ENCODE measurements at regions not wholly inside any gene's neighbourhood (a gene's known extent, or its start where the extent isn't known, plus 50 kb on each side); places are given as distances from the start of the nearest gene placed in this dataset.

DNA sequence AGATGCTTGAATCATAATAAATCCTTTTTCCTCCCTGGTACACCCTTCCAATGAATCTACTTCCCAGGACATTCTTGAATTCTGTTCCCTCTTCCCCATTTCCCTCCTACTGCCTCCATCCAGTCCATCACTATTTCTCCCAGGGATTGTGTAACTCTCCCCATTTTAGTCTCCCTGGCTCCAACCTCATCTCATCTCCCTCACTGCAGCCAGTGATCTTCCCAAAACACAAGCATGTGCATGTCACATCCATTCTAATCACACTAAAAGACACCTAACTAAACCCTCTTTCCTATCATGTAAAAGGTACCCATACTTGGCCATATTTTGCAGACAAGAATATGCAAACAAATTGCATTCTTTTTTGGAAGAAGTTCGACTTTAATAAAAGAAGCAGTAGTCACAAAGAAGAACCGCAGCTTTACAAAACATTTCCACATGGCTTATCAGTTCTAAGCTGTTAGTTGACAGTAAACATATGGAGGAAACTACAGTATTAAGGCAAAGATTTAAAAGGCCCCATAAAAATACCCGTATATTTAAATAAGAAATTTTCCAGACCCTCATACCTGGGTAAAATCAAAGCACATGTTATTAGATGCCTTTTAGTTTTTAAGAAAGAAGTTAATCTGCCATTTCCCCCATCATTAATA, 111.0 kb downstream of the KCTD12 start:
- H3K9me3 ChIP-seq: no peaks in the 10 kb centered on the region
- no peaks in the 10 kb centered on the region for H3K36me3 ChIP-seq
- WGBS, 2 donors (ENCODE audit: low coverage in 1 of 2): 33 to 75% methylated on average over 1 to 3 of the region's 3 CpGs
- TF ChIP-seq EP300 (IDR thresholded peaks at IDR 0.05) (no peak), POLR2AphosphoS5 (IDR thresholded peaks at IDR 0.05) (no peak), POLR2A (IDR thresholded peaks at IDR 0.05) (no peak)
- TF ChIP-seq, protein P1, sequence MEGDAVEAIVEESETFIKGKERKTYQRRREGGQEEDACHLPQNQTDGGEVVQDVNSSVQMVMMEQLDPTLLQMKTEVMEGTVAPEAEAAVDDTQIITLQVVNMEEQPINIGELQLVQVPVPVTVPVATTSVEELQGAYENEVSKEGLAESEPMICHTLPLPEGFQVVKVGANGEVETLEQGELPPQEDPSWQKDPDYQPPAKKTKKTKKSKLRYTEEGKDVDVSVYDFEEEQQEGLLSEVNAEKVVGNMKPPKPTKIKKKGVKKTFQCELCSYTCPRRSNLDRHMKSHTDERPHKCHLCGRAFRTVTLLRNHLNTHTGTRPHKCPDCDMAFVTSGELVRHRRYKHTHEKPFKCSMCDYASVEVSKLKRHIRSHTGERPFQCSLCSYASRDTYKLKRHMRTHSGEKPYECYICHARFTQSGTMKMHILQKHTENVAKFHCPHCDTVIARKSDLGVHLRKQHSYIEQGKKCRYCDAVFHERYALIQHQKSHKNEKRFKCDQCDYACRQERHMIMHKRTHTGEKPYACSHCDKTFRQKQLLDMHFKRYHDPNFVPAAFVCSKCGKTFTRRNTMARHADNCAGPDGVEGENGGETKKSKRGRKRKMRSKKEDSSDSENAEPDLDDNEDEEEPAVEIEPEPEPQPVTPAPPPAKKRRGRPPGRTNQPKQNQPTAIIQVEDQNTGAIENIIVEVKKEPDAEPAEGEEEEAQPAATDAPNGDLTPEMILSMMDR (IDR thresholded peaks at IDR 0.05): no peak
- peak; percentile 48 for ATAC-seq
- no peak overlapping the region for H3K27ac ChIP-seq
- H3K4me1 ChIP-seq: no peaks in the 10 kb centered on the region
- H3K27me3 ChIP-seq: no peaks in the 10 kb centered on the region
- H3K4me3 ChIP-seq: no peak overlapping the region

- Histone ChIP-seq H3K9me3 (no peaks in the 10 kb centered on the region), H3K36me3 (no peaks in the 10 kb centered on the region), H3K4me1 (no peaks in the 10 kb centered on the region), H3K4me3 (no peak overlapping the region), H3K27me3 (no peaks in the 10 kb centered on the region), H3K27ac (no peak overlapping the region)
- ATAC-seq: no peak
- WGBS, 2 donors (ENCODE audit: low coverage in 1 of 2): 69 to 84% methylated on average over 5 of the region's 5 CpGs
- TF ChIP-seq POLR2AphosphoS5 (IDR thresholded peaks at IDR 0.05) (no peak), EP300 (IDR thresholded peaks at IDR 0.05) (no peak)
- TF ChIP-seq, protein P1 (IDR thresholded peaks at IDR 0.05): no peak
Observed at GRCh38 chr13:76773448-76774094, 112.6 kb downstream of the KCTD12 start.

DNA sequence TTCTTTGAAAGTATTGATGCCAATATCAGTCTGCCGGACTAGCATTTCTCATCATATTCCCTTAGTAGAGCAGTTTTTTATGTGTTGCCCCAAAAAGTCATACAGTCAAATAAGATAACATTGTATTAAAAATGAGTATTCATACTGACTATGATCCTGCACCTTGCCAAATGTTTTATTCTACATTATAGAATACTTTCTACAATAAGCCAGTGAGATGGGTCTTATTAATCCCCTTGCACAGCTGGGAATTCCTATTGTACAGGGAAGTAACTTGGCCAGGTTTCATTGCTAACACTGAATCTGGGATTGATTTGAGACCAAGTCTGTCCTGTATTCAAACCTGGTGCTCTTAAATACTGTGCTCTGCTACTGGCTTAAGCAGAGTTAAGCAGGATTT, 114.0 kb downstream of the KCTD12 start:
- ATAC-seq: no peak
- H3K36me3 ChIP-seq: no peaks in the 10 kb centered on the region
- no peak for TF ChIP-seq EP300 (IDR thresholded peaks at IDR 0.05)
- no peak for TF ChIP-seq POLR2AphosphoS5 (IDR thresholded peaks at IDR 0.05)
- TF ChIP-seq, protein P1 (IDR thresholded peaks at IDR 0.05): no peak
- TF ChIP-seq POLR2A (IDR thresholded peaks at IDR 0.05): no peak
- WGBS, 2 donors (ENCODE audit: low coverage in 1 of 2): 100% methylated on average over 1 of the region's 1 CpG
- no peak overlapping the region for H3K27ac ChIP-seq
- H3K9me3 ChIP-seq: no peaks in the 10 kb centered on the region
- H3K27me3 ChIP-seq: no peaks in the 10 kb centered on the region
- no peaks in the 10 kb centered on the region for H3K4me1 ChIP-seq
- no peak overlapping the region for H3K4me3 ChIP-seq

- no peak overlapping the region for H3K4me3 ChIP-seq
- no peak for ATAC-seq
- no peak for TF ChIP-seq EP300 (IDR thresholded peaks at IDR 0.05)
- H3K9me3 ChIP-seq: no peaks in the 10 kb centered on the region
- H3K4me1 ChIP-seq: peaks cover 0 to 9% (median 0%) of the 10 kb centered on the region in 3 donors
- 54 to 74% methylated on average over 4 of the region's 4 CpGs for WGBS, 2 donors (ENCODE audit: low coverage in 1 of 2)
- H3K27me3 ChIP-seq: no peaks in the 10 kb centered on the region
- no peak overlapping the region for H3K27ac ChIP-seq
- no peaks in the 10 kb centered on the region for H3K36me3 ChIP-seq
Observed at GRCh38 chr13:76769271-76769791, 116.9 kb downstream of the KCTD12 start.

DNA sequence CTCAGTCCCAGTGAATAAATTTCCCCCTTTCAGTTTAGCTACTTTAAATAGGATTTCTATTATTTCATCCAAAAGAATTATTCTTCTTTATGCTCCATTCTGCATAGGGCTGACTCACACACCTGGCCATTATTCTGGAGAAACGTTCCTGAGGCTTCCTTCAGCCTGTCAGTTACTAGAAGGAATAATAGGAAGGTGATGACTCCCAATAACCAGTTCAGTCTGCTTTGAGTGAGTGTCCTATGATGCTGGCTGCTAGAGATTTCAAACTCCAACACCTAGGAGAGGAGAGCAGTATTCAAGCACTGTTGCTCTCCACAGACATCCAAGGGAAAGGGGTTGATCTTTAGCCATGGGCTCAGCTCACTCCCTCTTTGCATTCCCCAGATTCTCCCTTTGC, 117.8 kb downstream of the KCTD12 start:
- no peak overlapping the region for H3K27ac ChIP-seq
- H3K27me3 ChIP-seq: no peaks in the 10 kb centered on the region
- no peak for TF ChIP-seq POLR2AphosphoS5 (IDR thresholded peaks at IDR 0.05)
- TF ChIP-seq POLR2A (IDR thresholded peaks at IDR 0.05): no peak
- TF ChIP-seq, protein P1 (IDR thresholded peaks at IDR 0.05): no peak
- no peak for TF ChIP-seq EP300 (IDR thresholded peaks at IDR 0.05)
- no peak overlapping the region for H3K4me3 ChIP-seq
- WGBS, 2 donors (ENCODE audit: low coverage in 1 of 2): 40% methylated on average over 1 of the region's 1 CpG; no CpG with 5 or more reads in 1 of the 2 donors
- no peak for ATAC-seq
- no peaks in the 10 kb centered on the region for H3K36me3 ChIP-seq
- H3K9me3 ChIP-seq: no peaks in the 10 kb centered on the region
- H3K4me1 ChIP-seq: peaks cover 0 to 9% (median 0%) of the 10 kb centered on the region in 3 donors
